Endothelial cell (in vitro differentiated cells): ENCODE measurements at regions not wholly inside any gene's neighbourhood (a gene's known extent, or its start where the extent isn't known, plus 50 kb on each side); places are given as distances from the start of the nearest gene placed in this dataset.

Source experiments
- DNase-seq: peaks from one replicate; pipeline ENCODE4 v3.0.0; 2021; ENCODE audit warnings: low spot score
- H3K27ac Mint-ChIP-seq: one replicate; pipeline ENCODE4 v1.8.0; 2021; ENCODE audit warnings: mixed read lengths, inconsistent platforms; ENCODE audit not compliant: unreplicated experiment
- H3K27me3 Mint-ChIP-seq: one replicate; pipeline ENCODE4 v1.8.0; 2021; ENCODE audit warnings: mild to moderate bottlenecking, moderate library complexity, mixed read lengths, inconsistent platforms; ENCODE audit not compliant: unreplicated experiment
- H3K36me3 Mint-ChIP-seq: one replicate; pipeline ENCODE4 v1.8.0; 2021; ENCODE audit warnings: mild to moderate bottlenecking, low read depth, mixed read lengths, inconsistent platforms; ENCODE audit not compliant: unreplicated experiment
- H3K4me1 Mint-ChIP-seq: one replicate; pipeline ENCODE4 v1.8.0; 2021; ENCODE audit warnings: mild to moderate bottlenecking, mixed read lengths, inconsistent platforms; ENCODE audit not compliant: unreplicated experiment
- H3K4me3 Mint-ChIP-seq: one replicate; pipeline ENCODE4 v1.8.0; 2021; ENCODE audit warnings: mild to moderate bottlenecking, mixed read lengths, inconsistent platforms; ENCODE audit not compliant: unreplicated experiment
- H3K9me3 Mint-ChIP-seq: one replicate; pipeline ENCODE4 v1.8.0; 2021; ENCODE audit warnings: mixed read lengths, inconsistent platforms; ENCODE audit not compliant: unreplicated experiment
- CTCF ChIP-seq: fragments of 200-600 bp; sonication (generic); IDR thresholded peaks from one replicate; pipeline ENCODE4 v1.5.0; 2021; ENCODE audit warnings: antibody characterized with exemption; ENCODE audit not compliant: unreplicated experiment

- Mint-ChIP-seq H3K27ac (no peak overlapping the region), H3K4me3 (no peak overlapping the region), H3K36me3 (no peaks in the 10 kb centered on the region), H3K4me1 (no peaks in the 10 kb centered on the region), H3K9me3 (no peaks in the 10 kb centered on the region), H3K27me3 (no peaks in the 10 kb centered on the region)
- TF ChIP-seq CTCF: no peak
- DNase-seq: no peak
Observed at GRCh38 chr18:40559556-40559955, 1395.5 kb upstream of the PIK3C3 start.

GRCh38 chr18:40558706-40559392 is 1396.2 kb upstream of the PIK3C3 start:
- H3K4me1 Mint-ChIP-seq: no peaks in the 10 kb centered on the region
- DNase-seq: no peak
- no peaks in the 10 kb centered on the region for H3K36me3 Mint-ChIP-seq
- no peak overlapping the region for H3K27ac Mint-ChIP-seq
- H3K4me3 Mint-ChIP-seq: no peak overlapping the region
- no peaks in the 10 kb centered on the region for H3K27me3 Mint-ChIP-seq
- no peak for TF ChIP-seq CTCF
- H3K9me3 Mint-ChIP-seq: no peaks in the 10 kb centered on the region

DNA sequence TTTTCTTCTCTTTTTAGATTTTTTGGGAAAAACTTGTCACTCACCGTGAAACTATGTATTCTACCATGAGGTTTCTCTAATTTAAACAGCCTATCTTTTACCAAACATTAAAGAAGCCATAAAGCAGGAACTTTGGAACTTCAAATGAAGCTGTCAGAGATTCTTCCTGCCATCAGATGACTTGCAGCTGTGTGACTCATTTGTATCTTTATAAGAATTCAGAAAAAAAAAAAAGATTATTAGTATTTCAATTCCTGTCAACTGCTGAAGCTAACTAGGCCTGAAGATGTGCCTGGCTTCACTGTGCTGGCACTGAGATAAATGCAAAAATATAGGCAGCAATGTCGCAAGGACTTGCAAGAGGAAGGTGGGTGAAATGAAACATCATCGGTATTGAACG is 1399.1 kb upstream of the PIK3C3 start:
- H3K36me3 Mint-ChIP-seq: no peaks in the 10 kb centered on the region
- H3K27ac Mint-ChIP-seq: no peak overlapping the region
- H3K27me3 Mint-ChIP-seq: no peaks in the 10 kb centered on the region
- no peaks in the 10 kb centered on the region for H3K4me1 Mint-ChIP-seq
- no peak for DNase-seq
- H3K9me3 Mint-ChIP-seq: no peaks in the 10 kb centered on the region
- H3K4me3 Mint-ChIP-seq: no peak overlapping the region
- TF ChIP-seq CTCF: no peak

- Mint-ChIP-seq H3K4me3 (no peak overlapping the region), H3K27ac (no peak overlapping the region), H3K36me3 (no peaks in the 10 kb centered on the region), H3K4me1 (no peaks in the 10 kb centered on the region), H3K9me3 (no peaks in the 10 kb centered on the region), H3K27me3 (no peaks in the 10 kb centered on the region)
- TF ChIP-seq CTCF: no peak
- DNase-seq: no peak
Observed at GRCh38 chr18:40553029-40553428, 1402.0 kb upstream of the PIK3C3 start.

GRCh38 chr18:40546875-40547274 is 1408.2 kb upstream of the PIK3C3 start:
- TF ChIP-seq CTCF: no peak

More at GRCh38 chr18:40546875-40547274, 1408.2 kb upstream of the PIK3C3 start:
- H3K9me3 Mint-ChIP-seq: no peaks in the 10 kb centered on the region
- H3K4me1 Mint-ChIP-seq: no peaks in the 10 kb centered on the region
- DNase-seq: no peak
- no peaks in the 10 kb centered on the region for H3K27me3 Mint-ChIP-seq
- no peak overlapping the region for H3K27ac Mint-ChIP-seq
- H3K36me3 Mint-ChIP-seq: no peaks in the 10 kb centered on the region
- H3K4me3 Mint-ChIP-seq: no peak overlapping the region
